Kidney glomerular epithelial cell (primary cell): ENCODE measurements at regions not wholly inside any gene's neighbourhood (a gene's known extent, or its start where the extent isn't known, plus 50 kb on each side); places are given as distances from the start of the nearest gene placed in this dataset.

Experiments
- DNase-seq: peaks from one replicate; lab custom pipeline; 2025; lab: John Stamatoyannopoulos, UW

GRCh38 chr10:129278686-129279085 is 188.4 kb upstream of the MGMT start:
- DNase-seq = no peak

- no peak for DNase-seq
Measured at GRCh38 chr10:129279446-129280154, 187.4 kb upstream of the MGMT start.

- DNase-seq = no peak
Measured at GRCh38 chr10:129280155-129280502, 186.9 kb upstream of the MGMT start.

GRCh38 chr10:129280908-129281586 is 186.0 kb upstream of the MGMT start:
- no peak for DNase-seq

- no peak for DNase-seq
Measured at GRCh38 chr10:129285459-129285858, 181.6 kb upstream of the MGMT start.

GRCh38 chr10:129288999-129289584 is 177.9 kb upstream of the MGMT start:
- peak; percentile 13 for DNase-seq

- DNase-seq = no peak
Measured at GRCh38 chr10:129293991-129294700, 172.9 kb upstream of the MGMT start.

- DNase-seq = no peak
Measured at GRCh38 chr10:129294944-129295343, 172.1 kb upstream of the MGMT start.

GRCh38 chr10:129305046-129305445 is 162.0 kb upstream of the MGMT start:
- no peak for DNase-seq

GRCh38 chr10:129307141-129307540 is 159.9 kb upstream of the MGMT start:
- DNase-seq = peak; percentile 96

- DNase-seq = no peak
Measured at GRCh38 chr10:129308953-129309564, 158.0 kb upstream of the MGMT start.

GRCh38 chr10:129309565-129309964 is 157.5 kb upstream of the MGMT start:
- no peak for DNase-seq

GRCh38 chr10:129310881-129311280 is 156.2 kb upstream of the MGMT start:
- no peak for DNase-seq

GRCh38 chr10:129319934-129320333 is 147.1 kb upstream of the MGMT start:
- DNase-seq = peak; percentile 65

- DNase-seq = no peak
Measured at GRCh38 chr10:129320340-129320739, 146.7 kb upstream of the MGMT start.

GRCh38 chr10:129321727-129322126 is 145.3 kb upstream of the MGMT start:
- DNase-seq = no peak

GRCh38 chr10:129322933-129323820 is 143.9 kb upstream of the MGMT start:
- DNase-seq = peak; percentile 14

- DNase-seq = peak; percentile 31
Measured at GRCh38 chr10:129323879-129324278, 143.2 kb upstream of the MGMT start.

- DNase-seq = no peak
Measured at GRCh38 chr10:129325893-129326292, 141.1 kb upstream of the MGMT start.

GRCh38 chr10:129328546-129328945 is 138.5 kb upstream of the MGMT start:
- peak; percentile 62 for DNase-seq

- peak; percentile 86 for DNase-seq
Measured at GRCh38 chr10:129329385-129330055, 137.5 kb upstream of the MGMT start.
